ENCODE measurements at regions not wholly inside any gene's neighbourhood (a gene's known extent, or its start where the extent isn't known, plus 50 kb on each side); places are given as distances from the start of the nearest gene placed in this dataset.

DNA sequence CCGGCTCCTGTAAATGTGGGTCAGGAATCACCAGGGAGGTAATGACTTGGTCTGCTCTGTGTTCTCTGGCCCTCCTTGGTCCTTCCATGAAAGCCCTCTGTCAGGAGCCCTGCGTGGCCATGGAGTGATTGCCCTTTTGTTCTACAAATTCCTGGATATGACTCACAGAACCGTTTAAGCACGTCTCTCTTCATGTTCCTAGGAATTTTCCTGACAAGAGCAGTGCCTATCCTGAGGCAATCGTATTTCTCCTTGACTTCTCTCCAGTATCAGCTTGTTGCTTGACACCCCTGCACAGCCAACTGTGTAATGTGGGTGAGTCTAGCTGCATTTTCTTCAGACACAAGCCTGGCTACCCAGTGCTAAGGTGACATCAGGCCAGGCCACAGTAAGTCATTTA, 274.3 kb upstream of the ZNF462 start:
- H3K27ac ChIP-seq = no peak overlapping the region

GRCh38 chr9:106590759-106591505, 272.0 kb upstream of the ZNF462 start:
- no peak overlapping the region for H3K9ac ChIP-seq
- H3K27me3 ChIP-seq (ENCODE audit: control insufficient read depth, insufficient read depth, low read length) = no peaks in the 10 kb centered on the region
- H3K79me2 ChIP-seq = no peaks in the 10 kb centered on the region
- no peak for TF ChIP-seq CTCF (IDR thresholded peaks at IDR 0.05)
- no peak overlapping the region for H3K4me2 ChIP-seq (ENCODE audit: low read length)
- no peak overlapping the region for H3K4me3 ChIP-seq (ENCODE audit: low read depth, low read length)
- H3K9me3 ChIP-seq (ENCODE audit: control insufficient read depth, low read length) = no peaks in the 10 kb centered on the region
- no peaks in the 10 kb centered on the region for H3K4me1 ChIP-seq
- H3K27ac ChIP-seq = no peak overlapping the region
- no peak overlapping the region for H2AFZ ChIP-seq
- no peaks in the 10 kb centered on the region for H3K36me3 ChIP-seq (ENCODE audit: control insufficient read depth, insufficient read depth, low read length)

More for the DNA sequence above, 274.3 kb upstream of the ZNF462 start:
- no peaks in the 10 kb centered on the region for H3K36me3 ChIP-seq (ENCODE audit: control insufficient read depth, insufficient read depth, low read length)
- H3K4me3 ChIP-seq (ENCODE audit: low read depth, low read length) = no peak overlapping the region
- TF ChIP-seq CTCF (IDR thresholded peaks at IDR 0.05) = no peak
- no peaks in the 10 kb centered on the region for H3K9me3 ChIP-seq (ENCODE audit: control insufficient read depth, low read length)
- no peak overlapping the region for H3K9ac ChIP-seq
- H3K79me2 ChIP-seq = no peaks in the 10 kb centered on the region
- no peak overlapping the region for H3K4me2 ChIP-seq (ENCODE audit: low read length)
- no peaks in the 10 kb centered on the region for H3K4me1 ChIP-seq
- no peak overlapping the region for H2AFZ ChIP-seq
- no peaks in the 10 kb centered on the region for H3K27me3 ChIP-seq (ENCODE audit: control insufficient read depth, insufficient read depth, low read length)

DNA sequence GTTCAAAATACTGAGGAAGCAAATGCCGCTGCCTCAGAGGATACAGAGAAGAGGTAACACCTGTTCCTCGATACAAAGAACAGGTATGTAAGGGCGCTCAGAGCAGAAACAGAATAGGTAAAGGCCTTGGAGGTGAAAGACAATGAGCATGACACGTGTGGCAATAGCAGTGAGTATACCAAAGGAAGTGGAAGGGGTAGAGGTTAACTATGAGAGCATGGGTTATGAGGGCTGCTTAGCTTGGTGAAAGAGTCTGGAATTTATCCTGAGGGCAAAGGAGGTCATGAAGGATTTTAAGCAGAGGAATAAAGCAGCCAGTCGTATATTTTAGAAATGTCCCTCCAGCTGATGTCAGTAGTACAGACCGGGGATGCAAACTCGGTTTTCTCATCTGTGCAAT, 269.8 kb upstream of the ZNF462 start:
- no peak overlapping the region for H3K4me3 ChIP-seq (ENCODE audit: low read depth, low read length)

DNA sequence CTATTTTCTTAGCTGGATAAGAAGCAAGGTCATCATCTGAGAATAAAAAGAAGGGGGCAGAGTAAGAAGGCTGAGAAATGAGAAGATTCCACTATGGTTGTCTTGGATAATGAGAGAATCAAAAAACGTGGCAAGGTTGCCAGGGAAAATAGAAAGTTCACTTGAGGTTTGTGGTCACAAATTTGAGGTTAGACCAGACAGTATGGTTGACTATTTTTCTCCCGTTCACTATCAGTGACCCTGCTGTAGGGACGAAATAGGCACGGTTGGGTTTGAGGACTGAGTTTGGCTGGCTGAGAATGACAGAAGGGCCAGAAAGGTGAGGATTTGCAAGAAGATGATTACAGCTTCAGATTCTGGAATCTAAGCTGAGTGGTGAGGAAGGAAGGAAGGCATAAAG, 266.0 kb upstream of the ZNF462 start:
- Histone ChIP-seq H3K9me3 (ENCODE audit: control insufficient read depth, low read length) (no peaks in the 10 kb centered on the region), H3K27me3 (ENCODE audit: control insufficient read depth, insufficient read depth, low read length) (no peaks in the 10 kb centered on the region), H3K36me3 (ENCODE audit: control insufficient read depth, insufficient read depth, low read length) (no peaks in the 10 kb centered on the region), H3K4me1 (no peaks in the 10 kb centered on the region), H2AFZ (no peak overlapping the region), H3K4me2 (ENCODE audit: low read length) (no peak overlapping the region), H3K4me3 (ENCODE audit: low read depth, low read length) (no peak overlapping the region), H3K79me2 (no peaks in the 10 kb centered on the region), H3K9ac (no peak overlapping the region), H3K27ac (no peak overlapping the region)
- TF ChIP-seq CTCF (IDR thresholded peaks at IDR 0.05) = no peak

More for the DNA sequence above, 269.8 kb upstream of the ZNF462 start:
- Histone ChIP-seq H2AFZ (no peak overlapping the region), H3K27me3 (ENCODE audit: control insufficient read depth, insufficient read depth, low read length) (no peaks in the 10 kb centered on the region), H3K9ac (no peak overlapping the region), H3K79me2 (no peaks in the 10 kb centered on the region), H3K4me1 (no peaks in the 10 kb centered on the region), H3K27ac (no peak overlapping the region), H3K36me3 (ENCODE audit: control insufficient read depth, insufficient read depth, low read length) (no peaks in the 10 kb centered on the region), H3K9me3 (ENCODE audit: control insufficient read depth, low read length) (no peaks in the 10 kb centered on the region), H3K4me2 (ENCODE audit: low read length) (no peak overlapping the region)
- TF ChIP-seq CTCF (IDR thresholded peaks at IDR 0.05) = no peak

Measured in parathyroid adenoma (tissue), 2 donors.